Stomach (tissue), 4 donors: ENCODE measurements at regions not wholly inside any gene's neighbourhood (a gene's known extent, or its start where the extent isn't known, plus 50 kb on each side); places are given as distances from the start of the nearest gene placed in this dataset.

Experiments used
- CTCF ChIP-seq, 7 experiments: fragments of 450-650 bp in 4 of 7; fragments of 200-600 bp in 3 of 7; sonication (generic) in 3 of 7; IDR thresholded peaks; one replicate each; pipeline ENCODE4 v1.5.1; 2016 to 2019; ENCODE audit warnings: antibody characterized with exemption in 7 of 7, control low read depth in 2 of 7, mild to moderate bottlenecking in 1 of 7
- POLR2A ChIP-seq, 4 donors: fragments of 450-650 bp; IDR thresholded peaks; one replicate each; pipeline ENCODE4 v1.6.1; 2016; ENCODE audit warnings: antibody characterized with exemption in 4 of 4, control low read depth in 2 of 4, mild to moderate bottlenecking in 1 of 4, moderate library complexity in 1 of 4

GRCh38 chr12:92544322-92544721 lies 158.5 kb upstream of the PLEKHG7 start:
- no peak for TF ChIP-seq CTCF (IDR thresholded peaks at IDR 0.05)
- TF ChIP-seq POLR2A (IDR thresholded peaks at IDR 0.05), result no peak
